ENCODE measurements at regions not wholly inside any gene's neighbourhood (a gene's known extent, or its start where the extent isn't known, plus 50 kb on each side); places are given as distances from the start of the nearest gene placed in this dataset.

- no peak for DNase-seq (ENCODE audit: low read depth)
- H3K4me3 ChIP-seq (ENCODE audit: low read depth, low read length) = no peak overlapping the region
- TF ChIP-seq, protein P1, sequence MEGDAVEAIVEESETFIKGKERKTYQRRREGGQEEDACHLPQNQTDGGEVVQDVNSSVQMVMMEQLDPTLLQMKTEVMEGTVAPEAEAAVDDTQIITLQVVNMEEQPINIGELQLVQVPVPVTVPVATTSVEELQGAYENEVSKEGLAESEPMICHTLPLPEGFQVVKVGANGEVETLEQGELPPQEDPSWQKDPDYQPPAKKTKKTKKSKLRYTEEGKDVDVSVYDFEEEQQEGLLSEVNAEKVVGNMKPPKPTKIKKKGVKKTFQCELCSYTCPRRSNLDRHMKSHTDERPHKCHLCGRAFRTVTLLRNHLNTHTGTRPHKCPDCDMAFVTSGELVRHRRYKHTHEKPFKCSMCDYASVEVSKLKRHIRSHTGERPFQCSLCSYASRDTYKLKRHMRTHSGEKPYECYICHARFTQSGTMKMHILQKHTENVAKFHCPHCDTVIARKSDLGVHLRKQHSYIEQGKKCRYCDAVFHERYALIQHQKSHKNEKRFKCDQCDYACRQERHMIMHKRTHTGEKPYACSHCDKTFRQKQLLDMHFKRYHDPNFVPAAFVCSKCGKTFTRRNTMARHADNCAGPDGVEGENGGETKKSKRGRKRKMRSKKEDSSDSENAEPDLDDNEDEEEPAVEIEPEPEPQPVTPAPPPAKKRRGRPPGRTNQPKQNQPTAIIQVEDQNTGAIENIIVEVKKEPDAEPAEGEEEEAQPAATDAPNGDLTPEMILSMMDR (IDR thresholded peaks at IDR 0.05; ENCODE audit: insufficient read depth, low read length) = no peak
Measured at GRCh38 chr4:110886270-110886669, 263.4 kb upstream of the PITX2 start.

GRCh38 chr4:110886856-110887255, 264.0 kb upstream of the PITX2 start:
- no peak for DNase-seq (ENCODE audit: low read depth)
- TF ChIP-seq, protein P1 (IDR thresholded peaks at IDR 0.05; ENCODE audit: insufficient read depth, low read length) = no peak
- no peak overlapping the region for H3K4me3 ChIP-seq (ENCODE audit: low read depth, low read length)

DNA sequence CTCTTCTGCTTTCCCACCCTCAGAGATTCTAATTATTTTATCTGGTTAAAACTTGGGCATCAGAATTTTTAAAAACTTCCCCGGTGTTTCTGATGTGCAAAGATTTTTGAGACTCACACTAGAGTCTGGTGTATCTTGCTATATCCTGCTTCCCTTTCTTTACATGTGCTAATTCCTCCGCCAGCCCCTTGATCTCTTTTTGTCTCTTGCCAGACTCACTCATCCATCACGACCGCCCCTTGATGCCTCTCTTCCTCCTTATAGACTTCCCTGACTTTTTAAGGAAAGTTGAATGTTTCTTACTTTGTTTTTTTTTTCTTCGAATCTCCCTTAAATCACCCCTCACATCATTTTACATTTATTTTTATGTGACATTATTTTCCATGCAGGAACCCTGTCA, 274.9 kb upstream of the PITX2 start:
- no peak for DNase-seq (ENCODE audit: low read depth)
- no peak overlapping the region for H3K4me3 ChIP-seq (ENCODE audit: low read depth, low read length)
- TF ChIP-seq, protein P1 (IDR thresholded peaks at IDR 0.05; ENCODE audit: insufficient read depth, low read length) = no peak

DNA sequence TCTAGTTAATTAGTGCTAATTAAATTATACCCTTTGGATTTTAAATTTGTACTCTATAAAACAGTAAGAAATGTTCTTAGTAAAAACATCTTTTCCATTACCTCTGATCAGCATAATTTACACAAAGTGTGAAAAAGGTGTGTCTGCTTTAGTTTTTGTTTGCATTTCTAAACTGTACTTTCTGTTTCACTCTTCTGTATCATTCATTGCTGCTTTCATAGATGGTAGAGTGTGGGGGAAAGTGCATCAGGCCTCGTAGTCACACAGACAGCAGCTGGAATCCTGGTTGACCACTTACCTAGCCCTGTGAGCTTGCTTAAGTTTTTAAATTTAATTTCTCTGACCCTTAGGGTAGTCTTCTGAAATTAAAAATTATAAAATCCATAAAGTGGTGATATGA, 275.4 kb upstream of the PITX2 start:
- no peak overlapping the region for H3K4me3 ChIP-seq (ENCODE audit: low read depth, low read length)
- TF ChIP-seq, protein P1 (IDR thresholded peaks at IDR 0.05; ENCODE audit: insufficient read depth, low read length) = no peak
- no peak for DNase-seq (ENCODE audit: low read depth)

- no peak overlapping the region for H3K4me3 ChIP-seq (ENCODE audit: low read depth, low read length)
- DNase-seq (ENCODE audit: low read depth) = peak; percentile 29
- TF ChIP-seq, protein P1 (IDR thresholded peaks at IDR 0.05; ENCODE audit: insufficient read depth, low read length) = no peak
Measured at GRCh38 chr4:110900213-110900769, 277.4 kb upstream of the PITX2 start.

- TF ChIP-seq, protein P1 (IDR thresholded peaks at IDR 0.05; ENCODE audit: insufficient read depth, low read length) = no peak
- no peak overlapping the region for H3K4me3 ChIP-seq (ENCODE audit: low read depth, low read length)
- DNase-seq (ENCODE audit: low read depth) = peak; percentile 49
Measured at GRCh38 chr4:110902500-110902899, 279.6 kb upstream of the PITX2 start.

GRCh38 chr4:110904435-110905065, 281.7 kb upstream of the PITX2 start:
- no peak overlapping the region for H3K4me3 ChIP-seq (ENCODE audit: low read depth, low read length)
- peak; percentile 22 for DNase-seq (ENCODE audit: low read depth)
- TF ChIP-seq, protein P1 (IDR thresholded peaks at IDR 0.05; ENCODE audit: insufficient read depth, low read length) = no peak
